Adrenal gland (tissue), 5 donors: ENCODE measurements at regions not wholly inside any gene's neighbourhood (a gene's known extent, or its start where the extent isn't known, plus 50 kb on each side); places are given as distances from the start of the nearest gene placed in this dataset.

Experiments
- CTCF ChIP-seq, 6 experiments: fragments of 450-650 bp in 4 of 6; fragments of 200-600 bp in 2 of 6; sonication (generic) in 1 of 6; IDR thresholded peaks; 1 replicate in 5 of 6; 2 replicates in 1 of 6; pipeline versions ENCODE4 v1.5.1 to v1.8.0; 2016 to 2021; ENCODE audit warnings: antibody characterized with exemption in 6 of 6, mild to moderate bottlenecking in 2 of 6, moderate library complexity in 1 of 6
- POLR2A ChIP-seq, 2 donors: fragments of 450-650 bp; IDR thresholded peaks; one replicate each; pipeline ENCODE4 v1.6.1; 2017; ENCODE audit warnings: antibody characterized with exemption in 2 of 2, mild to moderate bottlenecking in 2 of 2, moderate library complexity in 1 of 2
- donor health status: DM: no; HTN: no; CAD: no.

GRCh38 chr11:70811483-70811882 lies 413.2 kb downstream of the CTTN start:
- TF ChIP-seq CTCF (IDR thresholded peaks at IDR 0.05) = no peak
- TF ChIP-seq POLR2A (IDR thresholded peaks at IDR 0.05) = no peak
